HFFc6 (cell line): ENCODE measurements at regions not wholly inside any gene's neighbourhood (a gene's known extent, or its start where the extent isn't known, plus 50 kb on each side); places are given as distances from the start of the nearest gene placed in this dataset.
A peak's percentile ranks its signal among the peaks of the same experiment; 100 is the strongest.

Experiments
- DNase-seq: peaks from one replicate; pipeline ENCODE4 v3.0.0-alpha.2; 2018
- H3K27ac Mint-ChIP-seq: 2 replicates; pipeline ENCODE4 v1.8.0; 2020; ENCODE audit warnings: mild to moderate bottlenecking, mixed read lengths
- H3K27me3 Mint-ChIP-seq: 2 replicates; pipeline ENCODE4 v1.8.0; 2021; ENCODE audit warnings: mild to moderate bottlenecking, moderate library complexity, mixed read lengths; ENCODE audit not compliant: insufficient read depth
- H3K36me3 Mint-ChIP-seq: 2 replicates; pipeline ENCODE4 v1.8.0; 2021; ENCODE audit warnings: low read depth, mixed read lengths
- H3K4me1 Mint-ChIP-seq: 2 replicates; pipeline ENCODE4 v1.8.0; 2020; ENCODE audit warnings: low read depth, mixed read lengths
- H3K4me3 Mint-ChIP-seq: 2 replicates; pipeline ENCODE4 v1.8.0; 2020; ENCODE audit warnings: mild to moderate bottlenecking, moderate library complexity, mixed read lengths
- H3K9me3 Mint-ChIP-seq: 2 replicates; pipeline ENCODE4 v1.8.0; 2020; ENCODE audit warnings: mild to moderate bottlenecking, mixed read lengths
- CTCF ChIP-seq: fragments of 200-600 bp; sonication (generic); IDR thresholded peaks from 2 replicates; pipeline ENCODE4 v1.5.0; 2021; ENCODE audit warnings: antibody characterized with exemption, mild to moderate bottlenecking

GRCh38 chr2:175744000-175744399, 258.1 kb downstream of the LNPK start:
- Mint-ChIP-seq H3K36me3 (no peaks in the 10 kb centered on the region), H3K9me3 (no peaks in the 10 kb centered on the region), H3K27ac (no peak overlapping the region), H3K27me3 (peaks cover 20% of the 10 kb centered on the region), H3K4me1 (peaks cover 19% of the 10 kb centered on the region), H3K4me3 (no peak overlapping the region)
- no peak for DNase-seq
- TF ChIP-seq CTCF, result no peak

- H3K27ac Mint-ChIP-seq, result peak overlapping the region; percentile 18; the same call in 1 of the 2 replicates
- peaks cover 16% of the 10 kb centered on the region for H3K27me3 Mint-ChIP-seq
Measured at GRCh38 chr2:175743011-175743410, 259.1 kb downstream of the LNPK start.

GRCh38 chr2:175742367-175742766, 259.7 kb downstream of the LNPK start:
- TF ChIP-seq CTCF, result no peak
- no peak overlapping the region for H3K4me3 Mint-ChIP-seq
- peak overlapping the region; percentile 18; the same call in 1 of the 2 replicates for H3K27ac Mint-ChIP-seq
- peaks cover 19% of the 10 kb centered on the region for H3K4me1 Mint-ChIP-seq
- H3K36me3 Mint-ChIP-seq, result no peaks in the 10 kb centered on the region
- peaks cover 10% of the 10 kb centered on the region for H3K27me3 Mint-ChIP-seq
- DNase-seq, result peak; percentile 63
- H3K9me3 Mint-ChIP-seq, result no peaks in the 10 kb centered on the region

More at GRCh38 chr2:175743011-175743410, 259.1 kb downstream of the LNPK start:
- Mint-ChIP-seq H3K4me3 (no peak overlapping the region; the same call in 1 of the 2 replicates), H3K4me1 (peaks cover 19% of the 10 kb centered on the region), H3K36me3 (no peaks in the 10 kb centered on the region), H3K9me3 (no peaks in the 10 kb centered on the region)
- peak; percentile 15 for DNase-seq
- TF ChIP-seq CTCF, result no peak

- Mint-ChIP-seq H3K36me3 (no peaks in the 10 kb centered on the region), H3K9me3 (no peaks in the 10 kb centered on the region), H3K27ac (no peak overlapping the region), H3K27me3 (peaks cover 9% of the 10 kb centered on the region), H3K4me3 (no peak overlapping the region), H3K4me1 (peaks cover 19% of the 10 kb centered on the region)
- TF ChIP-seq CTCF, result no peak
- no peak for DNase-seq
Measured at GRCh38 chr2:175741164-175741563, 260.9 kb downstream of the LNPK start.

GRCh38 chr2:175737722-175738361, 264.2 kb downstream of the LNPK start:
- H3K9me3 Mint-ChIP-seq, result no peaks in the 10 kb centered on the region
- no peak for TF ChIP-seq CTCF
- H3K36me3 Mint-ChIP-seq, result no peaks in the 10 kb centered on the region
- no peak overlapping the region for H3K27ac Mint-ChIP-seq
- H3K4me3 Mint-ChIP-seq, result no peak overlapping the region
- H3K27me3 Mint-ChIP-seq, result peaks cover 21% of the 10 kb centered on the region
- peaks cover 13% of the 10 kb centered on the region for H3K4me1 Mint-ChIP-seq
- DNase-seq, result no peak
